Vagina (tissue), 2 donors: ENCODE measurements at regions not wholly inside any gene's neighbourhood (a gene's known extent, or its start where the extent isn't known, plus 50 kb on each side); places are given as distances from the start of the nearest gene placed in this dataset.

ENCODE experiments used
- CTCF ChIP-seq, 3 experiments: fragments of 450-650 bp in 2 of 3; fragments of 200-600 bp in 1 of 3; sonication (generic) in 1 of 3; IDR thresholded peaks; one replicate each; pipeline ENCODE4 v1.5.1; 2017 to 2019; ENCODE audit warnings: antibody characterized with exemption in 3 of 3, mild to moderate bottlenecking in 2 of 3, moderate library complexity in 2 of 3
- POLR2A ChIP-seq, 2 donors: fragments of 450-650 bp; IDR thresholded peaks; one replicate each; pipeline ENCODE4 v1.6.1; 2017; ENCODE audit warnings: antibody characterized with exemption in 2 of 2, mild to moderate bottlenecking in 2 of 2, moderate library complexity in 2 of 2
- POLR2AphosphoS5 ChIP-seq, 2 donors: sonication (generic); formaldehyde crosslinking; IDR thresholded peaks; one replicate each; pipeline ENCODE4 v1.9.0; 2017; ENCODE audit warnings: antibody characterized with exemption in 2 of 2, mild to moderate bottlenecking in 2 of 2, low read depth in 1 of 2; ENCODE audit not compliant: insufficient read depth in 1 of 2

DNA sequence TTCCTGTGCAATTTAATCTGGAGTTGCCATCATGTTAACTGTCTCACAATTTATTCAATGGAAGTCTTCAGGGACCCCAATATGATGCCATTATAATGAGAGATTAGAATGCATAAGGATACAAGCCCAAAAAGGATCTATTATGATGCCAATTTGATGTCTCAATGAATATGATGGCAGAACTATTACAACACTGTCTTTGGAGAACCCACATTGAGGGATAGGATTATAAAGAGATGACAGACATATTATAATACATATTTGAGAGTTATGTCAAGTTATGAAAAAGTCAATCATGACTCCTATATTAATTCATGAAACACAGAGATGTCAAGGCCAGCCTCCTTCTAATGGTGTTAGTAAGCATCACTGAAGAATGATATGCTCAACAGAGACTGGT is 1358.4 kb downstream of the PCDH19 start:
- TF ChIP-seq POLR2AphosphoS5 (IDR thresholded peaks at IDR 0.05; ENCODE audit: insufficient read depth in 1 of 2, low read depth in 1 of 2) (no peak), POLR2A (IDR thresholded peaks at IDR 0.05) (no peak), CTCF (IDR thresholded peaks at IDR 0.05) (no peak)
